ENCODE measurements at regions not wholly inside any gene's neighbourhood (a gene's known extent, or its start where the extent isn't known, plus 50 kb on each side); places are given as distances from the start of the nearest gene placed in this dataset.

DNA sequence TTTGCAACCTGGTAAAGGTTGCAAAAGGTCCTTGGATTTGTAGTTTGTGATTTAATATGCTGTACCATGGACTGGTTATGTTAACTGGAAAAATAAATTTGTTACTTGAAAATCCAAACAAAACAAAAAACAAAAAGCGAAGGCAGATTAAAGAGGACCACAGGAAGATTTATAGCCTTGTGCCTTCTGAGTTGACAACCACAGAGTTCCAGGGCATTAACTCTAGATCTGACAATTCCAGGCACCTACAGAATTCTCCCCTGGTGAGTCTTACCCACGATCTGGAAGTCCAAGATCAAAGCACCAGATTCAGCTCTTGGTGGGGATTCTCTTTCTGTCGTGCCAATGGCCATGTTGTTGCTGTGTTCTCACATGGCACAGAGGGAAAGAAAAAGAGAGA lies 107.9 kb upstream of the SELENOP start:
- TF ChIP-seq CTCF (conservative IDR thresholded peaks at IDR 0.05; ENCODE audit: low read depth, low read length) = no peak
- TF ChIP-seq EZH2 (IDR thresholded peaks at IDR 0.05; ENCODE audit: borderline replicate concordance, low read depth, low read length, poor library complexity, severe bottlenecking) = no peak
